GM12878 (cell line): ENCODE measurements at regions not wholly inside any gene's neighbourhood (a gene's known extent, or its start where the extent isn't known, plus 50 kb on each side); places are given as distances from the start of the nearest gene placed in this dataset.

Experiments
- ATAC-seq: fragments of 200-7000 bp; cut with Tn5 transposase; 3 replicates; pipeline ENCODE4 v1.9.1; 2020; ENCODE audit warnings: mild to moderate bottlenecking, moderate library complexity
- BruUV-seq: library from RNA; stranded (reverse); fragments of 400-500 nt; replicated peaks from 2 replicates; lab custom pipeline; 2021; lab: Mats Ljungman, UMichigan
- CTCF ChIA-PET: fragments of 300-600 bp; sonication (Branson Sonifier 250); formaldehyde crosslinking; extraction: SDS; loops from one replicate; lab custom pipeline; 2021; ENCODE audit warnings: inconsistent platforms; lab: Yijun Ruan, JAX
- POLR2A ChIA-PET: fragments of 350-600 bp; formaldehyde crosslinking; extraction: SDS; loops from one replicate; lab custom pipeline; 2021; ENCODE audit warnings: inconsistent platforms; lab: Charles Lee
- RAD21 ChIA-PET: fragments of 300-600 bp; sonication (Branson Sonifier 250); formaldehyde crosslinking; loops from one replicate; lab custom pipeline; 2023; ENCODE audit warnings: antibody characterized with exemption; ENCODE audit not compliant: unreplicated experiment; lab: Charles Lee
- SMC1A ChIA-PET: fragments of 300-600 bp; sonication (Branson Sonifier 250); formaldehyde crosslinking; loops from one replicate; lab custom pipeline; 2023; ENCODE audit not compliant: unreplicated experiment, uncharacterized antibody; lab: Charles Lee
- DNase-seq: peaks from one replicate; pipeline ENCODE4 v3.0.0-alpha.2; 2011; ENCODE audit warnings: low read depth, low spot score
- FAIRE-seq: peaks from 3 replicates; lab custom pipeline; 2011; peaks lifted over from hg19 to GRCh38; lab: Jason Lieb, UNC
- H2AFZ ChIP-seq: 2 replicates; pipeline ENCODE4 v1.6.0; 2011; ENCODE audit warnings: low read depth, low read length, control low read depth; ENCODE audit not compliant: control insufficient read depth
- H3K27ac ChIP-seq: 2 replicates; pipeline ENCODE4 v1.5.1; 2011; ENCODE audit warnings: control low read depth; ENCODE audit not compliant: control insufficient read depth, insufficient read depth
- H3K27me3 ChIP-seq, 2 experiments: replicated peaks in 1 of 2; 2 replicates each; pipeline versions ENCODE4 v1.6.0 to v1.6.1; 2011; ENCODE audit warnings: low read length in 1 of 2; ENCODE audit not compliant: control insufficient read depth in 2 of 2, insufficient read depth in 2 of 2
- H3K36me3 ChIP-seq, 2 experiments: 2 replicates each; pipeline ENCODE4 v1.5.1; 2011; ENCODE audit warnings: low read length in 1 of 2; ENCODE audit not compliant: control insufficient read depth in 2 of 2, insufficient read depth in 2 of 2
- H3K4me1 ChIP-seq: 2 replicates; pipeline ENCODE4 v1.6.1; 2011; ENCODE audit warnings: mild to moderate bottlenecking, low read length, moderate library complexity, mixed read lengths; ENCODE audit not compliant: control insufficient read depth, insufficient read depth
- H3K4me2 ChIP-seq: 2 replicates; pipeline ENCODE4 v1.6.0; 2011; ENCODE audit warnings: control low read depth; ENCODE audit not compliant: control insufficient read depth, insufficient read depth
- H3K4me3 ChIP-seq: fragments of 200-600 bp; sonication (generic); 2 replicates; pipeline ENCODE4 v1.5.1; 2016
- H3K79me2 ChIP-seq: 2 replicates; pipeline ENCODE4 v1.6.0; 2011; ENCODE audit warnings: low read length; ENCODE audit not compliant: control insufficient read depth, insufficient read depth
- H3K9ac ChIP-seq: 2 replicates; pipeline ENCODE4 v1.8.0; 2011; ENCODE audit warnings: low read length, control low read depth, mixed read lengths; ENCODE audit not compliant: control insufficient read depth, insufficient read depth
- H3K9me3 ChIP-seq: replicated peaks from 3 replicates; pipeline ENCODE4 v1.5.1; 2011; ENCODE audit warnings: mild to moderate bottlenecking, low read length; ENCODE audit not compliant: control insufficient read depth, insufficient read depth
- H4K20me1 ChIP-seq: 2 replicates; pipeline ENCODE4 v1.6.0; 2011; ENCODE audit not compliant: control insufficient read depth, insufficient read depth
- HCFC1 ChIP-seq: fragments of 150-350 bp; IDR thresholded peaks from 2 replicates; pipeline ENCODE4 v1.6.1; 2014; ENCODE audit warnings: low read length
- HDAC2 ChIP-seq: fragments of 200-600 bp; sonication (generic); IDR thresholded peaks from 2 replicates; pipeline ENCODE4 v1.6.1; 2017
- NKRF ChIP-seq: fragments of 450-650 bp; conservative IDR thresholded peaks from 2 replicates; pipeline ENCODE4 v1.6.1; 2017; ENCODE audit warnings: mild to moderate bottlenecking, moderate library complexity
- NR2F1 ChIP-seq: fragments of 450-650 bp; conservative IDR thresholded peaks from 2 replicates; pipeline ENCODE4 v1.6.1; 2017; ENCODE audit warnings: mild to moderate bottlenecking
- POU2F2 ChIP-seq: IDR thresholded peaks from 3 replicates; pipeline ENCODE4 v1.6.1; 2011; ENCODE audit warnings: low read depth, mild to moderate bottlenecking, low read length, borderline replicate concordance
- SREBF1 ChIP-seq: IDR thresholded peaks from 2 replicates; pipeline ENCODE4 v1.6.1; 2012; ENCODE audit warnings: mild to moderate bottlenecking, low read length
- TARDBP ChIP-seq: IDR thresholded peaks from 2 replicates; pipeline ENCODE4 v1.6.1; 2016; ENCODE audit warnings: borderline replicate concordance
- ZBTB4 ChIP-seq: fragments of 450-650 bp; formaldehyde crosslinking; IDR thresholded peaks from 2 replicates; pipeline ENCODE4 v1.4.0; 2022; ENCODE audit warnings: mild to moderate bottlenecking, moderate library complexity
- WGBS: methylation state at CpG from one replicate; pipeline ENCODE4 v1.1.6; 2016; ENCODE audit warnings: low lambda C conversion rate; ENCODE audit not compliant: insufficient replicate concordance, insufficient coverage; ENCODE audit errors: missing lambda C conversion rate; 5-methylcytosine and 5-hydroxymethylcytosine counted together
- in situ Hi-C: fragments of 300-500 bp; cut with MboI; formaldehyde crosslinking; loops from 9 replicates; pipeline ENCODE4 v1.14.3; 2018; ENCODE audit warnings: mixed read lengths
- intact Hi-C: fragments of 100-400 bp; cut with micrococcal nuclease; formaldehyde crosslinking; loops from one replicate; pipeline ENCODE4 v1.14.2; 2022; ENCODE audit not compliant: unreplicated experiment
- TF ChIP-seq, protein P1 (sequence below): fragments of 150-350 bp; IDR thresholded peaks from 2 replicates; pipeline ENCODE4 v1.6.1; 2016; ENCODE audit warnings: low read depth, low read length
- TF ChIP-seq, protein P2 (sequence below): IDR thresholded peaks from 2 replicates; pipeline ENCODE4 v1.6.1; 2011; ENCODE audit warnings: mild to moderate bottlenecking, low read depth, low read length, moderate library complexity; ENCODE audit not compliant: insufficient replicate concordance
- TF ChIP-seq, protein P3 (sequence below): IDR thresholded peaks from 2 replicates; pipeline ENCODE4 v1.6.1; 2012; ENCODE audit warnings: mild to moderate bottlenecking, low read depth, low read length

GRCh38 chr3:81307221-81307620 is 454.2 kb downstream of the GBE1 start:
- DNase-seq = no peak
- intact Hi-C loops = no loop called here
- TF ChIP-seq TARDBP (no peak), HCFC1 (no peak), HDAC2 (no peak), ZBTB4 (CRISPR knock-in tag) (no peak), NR2F1 (no peak), POU2F2 (no peak), SREBF1 (no peak), NKRF (no peak)
- TF ChIP-seq, protein P1, sequence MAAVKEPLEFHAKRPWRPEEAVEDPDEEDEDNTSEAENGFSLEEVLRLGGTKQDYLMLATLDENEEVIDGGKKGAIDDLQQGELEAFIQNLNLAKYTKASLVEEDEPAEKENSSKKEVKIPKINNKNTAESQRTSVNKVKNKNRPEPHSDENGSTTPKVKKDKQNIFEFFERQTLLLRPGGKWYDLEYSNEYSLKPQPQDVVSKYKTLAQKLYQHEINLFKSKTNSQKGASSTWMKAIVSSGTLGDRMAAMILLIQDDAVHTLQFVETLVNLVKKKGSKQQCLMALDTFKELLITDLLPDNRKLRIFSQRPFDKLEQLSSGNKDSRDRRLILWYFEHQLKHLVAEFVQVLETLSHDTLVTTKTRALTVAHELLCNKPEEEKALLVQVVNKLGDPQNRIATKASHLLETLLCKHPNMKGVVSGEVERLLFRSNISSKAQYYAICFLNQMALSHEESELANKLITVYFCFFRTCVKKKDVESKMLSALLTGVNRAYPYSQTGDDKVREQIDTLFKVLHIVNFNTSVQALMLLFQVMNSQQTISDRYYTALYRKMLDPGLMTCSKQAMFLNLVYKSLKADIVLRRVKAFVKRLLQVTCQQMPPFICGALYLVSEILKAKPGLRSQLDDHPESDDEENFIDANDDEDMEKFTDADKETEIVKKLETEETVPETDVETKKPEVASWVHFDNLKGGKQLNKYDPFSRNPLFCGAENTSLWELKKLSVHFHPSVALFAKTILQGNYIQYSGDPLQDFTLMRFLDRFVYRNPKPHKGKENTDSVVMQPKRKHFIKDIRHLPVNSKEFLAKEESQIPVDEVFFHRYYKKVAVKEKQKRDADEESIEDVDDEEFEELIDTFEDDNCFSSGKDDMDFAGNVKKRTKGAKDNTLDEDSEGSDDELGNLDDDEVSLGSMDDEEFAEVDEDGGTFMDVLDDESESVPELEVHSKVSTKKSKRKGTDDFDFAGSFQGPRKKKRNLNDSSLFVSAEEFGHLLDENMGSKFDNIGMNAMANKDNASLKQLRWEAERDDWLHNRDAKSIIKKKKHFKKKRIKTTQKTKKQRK = no peak
- TF ChIP-seq, protein P2, sequence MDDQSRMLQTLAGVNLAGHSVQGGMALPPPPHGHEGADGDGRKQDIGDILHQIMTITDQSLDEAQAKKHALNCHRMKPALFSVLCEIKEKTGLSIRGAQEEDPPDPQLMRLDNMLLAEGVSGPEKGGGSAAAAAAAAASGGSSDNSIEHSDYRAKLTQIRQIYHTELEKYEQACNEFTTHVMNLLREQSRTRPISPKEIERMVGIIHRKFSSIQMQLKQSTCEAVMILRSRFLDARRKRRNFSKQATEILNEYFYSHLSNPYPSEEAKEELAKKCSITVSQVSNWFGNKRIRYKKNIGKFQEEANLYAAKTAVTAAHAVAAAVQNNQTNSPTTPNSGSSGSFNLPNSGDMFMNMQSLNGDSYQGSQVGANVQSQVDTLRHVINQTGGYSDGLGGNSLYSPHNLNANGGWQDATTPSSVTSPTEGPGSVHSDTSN = no peak
- TF ChIP-seq, protein P3, sequence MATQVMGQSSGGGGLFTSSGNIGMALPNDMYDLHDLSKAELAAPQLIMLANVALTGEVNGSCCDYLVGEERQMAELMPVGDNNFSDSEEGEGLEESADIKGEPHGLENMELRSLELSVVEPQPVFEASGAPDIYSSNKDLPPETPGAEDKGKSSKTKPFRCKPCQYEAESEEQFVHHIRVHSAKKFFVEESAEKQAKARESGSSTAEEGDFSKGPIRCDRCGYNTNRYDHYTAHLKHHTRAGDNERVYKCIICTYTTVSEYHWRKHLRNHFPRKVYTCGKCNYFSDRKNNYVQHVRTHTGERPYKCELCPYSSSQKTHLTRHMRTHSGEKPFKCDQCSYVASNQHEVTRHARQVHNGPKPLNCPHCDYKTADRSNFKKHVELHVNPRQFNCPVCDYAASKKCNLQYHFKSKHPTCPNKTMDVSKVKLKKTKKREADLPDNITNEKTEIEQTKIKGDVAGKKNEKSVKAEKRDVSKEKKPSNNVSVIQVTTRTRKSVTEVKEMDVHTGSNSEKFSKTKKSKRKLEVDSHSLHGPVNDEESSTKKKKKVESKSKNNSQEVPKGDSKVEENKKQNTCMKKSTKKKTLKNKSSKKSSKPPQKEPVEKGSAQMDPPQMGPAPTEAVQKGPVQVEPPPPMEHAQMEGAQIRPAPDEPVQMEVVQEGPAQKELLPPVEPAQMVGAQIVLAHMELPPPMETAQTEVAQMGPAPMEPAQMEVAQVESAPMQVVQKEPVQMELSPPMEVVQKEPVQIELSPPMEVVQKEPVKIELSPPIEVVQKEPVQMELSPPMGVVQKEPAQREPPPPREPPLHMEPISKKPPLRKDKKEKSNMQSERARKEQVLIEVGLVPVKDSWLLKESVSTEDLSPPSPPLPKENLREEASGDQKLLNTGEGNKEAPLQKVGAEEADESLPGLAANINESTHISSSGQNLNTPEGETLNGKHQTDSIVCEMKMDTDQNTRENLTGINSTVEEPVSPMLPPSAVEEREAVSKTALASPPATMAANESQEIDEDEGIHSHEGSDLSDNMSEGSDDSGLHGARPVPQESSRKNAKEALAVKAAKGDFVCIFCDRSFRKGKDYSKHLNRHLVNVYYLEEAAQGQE = no peak

More at GRCh38 chr3:81307221-81307620, 454.2 kb downstream of the GBE1 start:
- ATAC-seq (no peak), FAIRE-seq (no peak)
- BruUV-seq = no TSS peak
- ChIA-PET CTCF (no interaction called here), SMC1A (no interaction called here), RAD21 (no interaction called here), POLR2A (no interaction called here)
- Histone ChIP-seq H3K9ac (no peak overlapping the region), H3K27ac (no peak overlapping the region), H3K4me1 (no peaks in the 10 kb centered on the region), H4K20me1 (no peaks in the 10 kb centered on the region), H3K79me2 (no peaks in the 10 kb centered on the region), H3K36me3 (no peaks in the 10 kb centered on the region), H3K4me3 (no peak overlapping the region), H3K27me3 (no peaks in the 10 kb centered on the region), H3K9me3 (no peaks in the 10 kb centered on the region), H2AFZ (no peak overlapping the region), H3K4me2 (no peak overlapping the region)
- in situ Hi-C loops = no loop called here
- WGBS = 95% methylated on average over 1 of the region's 1 CpG
